MM.1S (cell line): ENCODE measurements at regions not wholly inside any gene's neighbourhood (a gene's known extent, or its start where the extent isn't known, plus 50 kb on each side); places are given as distances from the start of the nearest gene placed in this dataset.

ENCODE experiments used
- CTCF ChIP-seq: fragments of 300-600 bp; sonication (generic); IDR thresholded peaks from 2 replicates; pipeline ENCODE4 v1.5.1; 2016; ENCODE audit warnings: antibody characterized with exemption, low read length, mixed read lengths
- EZH2 ChIP-seq: fragments of 300-600 bp; sonication (generic); optimal IDR thresholded peaks from 2 replicates; pipeline ENCODE3; 2017; ENCODE audit warnings: low read depth, mild to moderate bottlenecking, antibody characterized with exemption, low read length, mixed read lengths

- no peak for TF ChIP-seq CTCF
- no peak for TF ChIP-seq EZH2
These were observed 254.7 kb downstream of the STK31 start for GRCh38 chr7:23964715-23965114.
